ENCODE measurements at regions not wholly inside any gene's neighbourhood (a gene's known extent, or its start where the extent isn't known, plus 50 kb on each side); places are given as distances from the start of the nearest gene placed in this dataset.
"Not testable (repeated sequence)": the region's sequence is repeated elsewhere in the genome, so short reads cannot be mapped to it uniquely, and the experiment has no call there.

GRCh38 chr20:29687438-29687837, 1570.0 kb upstream of the DEFB115 start:
- DNase-seq, result no peak

- DNase-seq, result no peak
Measured at GRCh38 chr20:29689411-29690225, 1567.8 kb upstream of the DEFB115 start.

- no peak for DNase-seq
Measured at GRCh38 chr20:29690274-29690673, 1567.2 kb upstream of the DEFB115 start.

GRCh38 chr20:29740601-29740950, 1516.9 kb upstream of the DEFB115 start:
- no peak for DNase-seq

GRCh38 chr20:29740951-29741593, 1516.4 kb upstream of the DEFB115 start:
- no peak for DNase-seq

GRCh38 chr20:29741594-29741893, 1515.9 kb upstream of the DEFB115 start:
- no peak for DNase-seq

GRCh38 chr20:29741894-29742698, 1515.4 kb upstream of the DEFB115 start:
- no peak for DNase-seq

GRCh38 chr20:29742699-29743100, 1514.8 kb upstream of the DEFB115 start:
- DNase-seq, result no peak

- DNase-seq, result no peak
Measured at GRCh38 chr20:29743101-29743931, 1514.1 kb upstream of the DEFB115 start.

- no peak for DNase-seq
Measured at GRCh38 chr20:29744071-29744470, 1513.4 kb upstream of the DEFB115 start.

- not testable (repeated sequence) for DNase-seq
Measured at GRCh38 chr20:29745534-29746245, 1511.8 kb upstream of the DEFB115 start.

GRCh38 chr20:29750268-29750899, 1507.1 kb upstream of the DEFB115 start:
- DNase-seq, result no peak

GRCh38 chr20:29752644-29753425, 1504.6 kb upstream of the DEFB115 start:
- not testable (repeated sequence) for DNase-seq

- DNase-seq, result not testable (repeated sequence)
Measured at GRCh38 chr20:29753426-29753746, 1504.1 kb upstream of the DEFB115 start.

- not testable (repeated sequence) for DNase-seq
Measured at GRCh38 chr20:29753879-29754278, 1503.6 kb upstream of the DEFB115 start.

- not testable (repeated sequence) for DNase-seq
Measured at GRCh38 chr20:29755854-29756498, 1501.5 kb upstream of the DEFB115 start.

- no peak for DNase-seq
Measured at GRCh38 chr20:29756664-29757063, 1500.8 kb upstream of the DEFB115 start.

- DNase-seq, result not testable (repeated sequence)
Measured at GRCh38 chr20:29761621-29762385, 1495.7 kb upstream of the DEFB115 start.

- DNase-seq, result no peak
Measured at GRCh38 chr20:29762620-29763019, 1494.8 kb upstream of the DEFB115 start.

Measured in Kasumi-1 (cell line).